ENCODE measurements at regions not wholly inside any gene's neighbourhood (a gene's known extent, or its start where the extent isn't known, plus 50 kb on each side); places are given as distances from the start of the nearest gene placed in this dataset.

- TF ChIP-seq CTCF (conservative IDR thresholded peaks at IDR 0.05): no peak
- TF ChIP-seq ZFX (IDR thresholded peaks at IDR 0.05): no peak
Observed at GRCh38 chr13:33485247-33485646, 199.7 kb upstream of the STARD13 start.

All from C4-2B (cell line).